ENCODE measurements at regions not wholly inside any gene's neighbourhood (a gene's known extent, or its start where the extent isn't known, plus 50 kb on each side); places are given as distances from the start of the nearest gene placed in this dataset.

- TF ChIP-seq CTCF (IDR thresholded peaks at IDR 0.05) (no peak), POLR2A (IDR thresholded peaks at IDR 0.05) (no peak), POLR2AphosphoS5 (IDR thresholded peaks at IDR 0.05) (no peak)
These were observed 308.8 kb downstream of the COL11A1 start for GRCh38 chr1:102799496-102799895.

Data from breast epithelium (tissue), 3 donors.